Esophagus mucosa (tissue), 1 donor: ENCODE measurements at regions not wholly inside any gene's neighbourhood (a gene's known extent, or its start where the extent isn't known, plus 50 kb on each side); places are given as distances from the start of the nearest gene placed in this dataset.

Source experiments
- ATAC-seq: fragments of 200-7000 bp; cut with Tn5 transposase; one replicate; pipeline ENCODE4 v1.9.1; 2020
- donor health status: DM: yes; HTN: yes; CAD: no.

DNA sequence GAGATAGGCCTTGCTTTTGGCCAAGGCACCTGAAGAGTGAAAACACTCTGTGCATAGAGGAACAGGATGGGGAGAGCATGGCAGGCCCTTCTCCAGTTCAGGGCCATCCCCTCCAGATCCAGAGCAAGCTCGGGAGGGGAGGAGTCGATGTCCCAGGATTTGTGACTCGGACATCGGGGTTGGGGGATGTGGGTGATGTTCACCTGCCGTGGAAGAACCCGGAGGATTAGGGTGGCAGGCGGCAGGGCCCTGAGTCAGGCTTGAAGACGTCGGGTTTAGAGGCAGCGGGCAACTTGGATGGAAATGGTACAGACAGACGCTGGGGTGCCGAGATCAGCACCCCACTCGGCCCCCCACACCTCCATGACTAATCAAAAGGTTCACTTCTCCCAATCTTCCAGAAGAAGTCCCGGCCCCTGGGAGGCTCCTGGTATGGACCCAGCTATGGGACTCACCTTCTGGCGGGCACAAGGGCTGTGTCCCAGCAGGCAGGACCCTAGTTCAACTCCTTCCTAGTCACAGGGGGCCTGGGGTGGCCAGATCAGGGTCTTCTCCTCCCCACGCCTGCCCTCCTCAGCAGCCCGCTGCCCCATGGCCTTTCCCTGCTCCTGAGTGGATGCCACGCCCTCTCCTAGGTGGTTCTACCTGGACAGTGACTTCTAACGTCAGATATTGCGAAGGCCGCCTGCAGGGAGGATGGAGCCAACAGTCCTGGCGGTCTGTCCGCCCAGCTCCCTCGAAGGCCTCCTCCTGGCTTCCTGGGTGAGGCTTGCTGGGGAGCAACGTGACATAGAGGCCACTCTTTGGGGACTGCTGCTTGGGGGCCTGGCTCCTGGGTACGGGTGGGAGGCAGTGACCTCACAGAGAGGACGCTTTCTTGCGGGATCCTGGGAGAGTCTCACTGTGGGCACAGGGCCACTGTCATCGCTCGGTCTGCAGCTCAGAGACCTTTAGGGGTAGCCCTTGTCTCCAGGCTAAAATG lies 792.5 kb downstream of the BRD1 start:
- ATAC-seq = no peak

DNA sequence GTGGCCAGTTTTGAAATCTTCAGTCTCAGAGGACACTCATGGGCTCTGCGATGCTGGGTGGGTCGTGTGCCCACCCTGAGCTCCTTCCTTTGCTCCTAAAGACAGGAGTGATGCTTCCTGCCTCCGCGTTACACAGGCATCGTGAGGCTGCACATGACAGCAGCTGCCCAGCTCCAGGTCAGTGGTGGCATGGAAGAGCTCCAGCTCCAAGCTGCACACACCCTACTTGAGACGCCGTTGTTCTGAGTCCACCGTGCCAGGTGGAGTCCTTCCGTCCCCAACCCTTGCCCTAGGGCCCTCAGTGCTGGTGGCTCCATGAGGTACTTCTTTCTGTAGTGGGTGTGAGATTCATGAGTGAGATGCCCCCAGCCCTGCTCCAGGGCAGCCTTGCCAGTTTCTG lies 794.1 kb downstream of the BRD1 start:
- no peak for ATAC-seq

DNA sequence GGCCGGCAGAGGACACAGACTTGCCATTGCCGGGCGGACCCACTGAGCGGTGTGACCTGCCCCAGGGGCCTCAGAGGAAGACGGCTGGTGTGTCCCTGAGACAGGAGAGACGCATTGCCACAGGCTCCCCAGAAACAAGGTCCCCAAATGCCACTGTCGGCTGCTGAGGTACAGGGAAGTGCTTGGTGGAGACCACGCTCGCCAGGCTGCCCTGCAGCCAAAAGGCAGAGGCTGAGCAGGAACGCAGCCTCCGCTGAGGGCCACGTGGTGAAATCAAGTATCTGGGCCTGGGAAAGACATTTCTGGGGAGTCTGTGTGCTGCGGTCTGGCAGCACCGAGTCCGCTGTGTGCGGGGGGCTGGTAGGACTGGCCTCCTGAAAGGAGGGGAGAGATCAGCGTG lies 794.9 kb downstream of the BRD1 start:
- ATAC-seq = no peak

DNA sequence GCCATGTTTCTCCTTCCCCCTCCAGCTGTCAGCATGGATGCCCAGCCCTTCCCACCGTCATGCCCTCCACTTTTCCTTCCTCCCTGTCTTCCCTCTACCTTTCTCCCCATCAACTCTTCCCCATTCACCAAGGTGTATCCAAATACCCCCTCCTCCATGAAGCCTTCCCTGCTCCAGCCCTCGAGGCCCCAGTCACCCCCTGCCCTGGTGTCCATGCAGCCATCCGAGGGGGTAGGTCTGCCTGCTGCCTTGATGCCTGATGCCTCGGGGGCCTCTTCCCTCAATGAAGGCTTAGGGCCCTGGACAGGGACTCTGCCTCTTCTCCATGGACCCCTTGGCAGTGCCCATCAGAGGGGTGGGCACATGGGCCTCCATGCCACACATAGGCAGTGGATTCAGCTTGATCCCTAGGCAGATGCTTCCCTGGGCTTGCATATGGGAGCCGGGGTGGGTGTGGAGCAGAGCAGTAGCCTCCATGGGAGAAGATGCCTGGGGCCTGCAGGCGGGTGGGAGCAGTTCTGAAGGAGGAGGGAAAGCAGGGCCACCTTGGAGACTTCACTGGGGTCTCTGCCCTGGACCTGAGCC lies 795.8 kb downstream of the BRD1 start:
- no peak for ATAC-seq

DNA sequence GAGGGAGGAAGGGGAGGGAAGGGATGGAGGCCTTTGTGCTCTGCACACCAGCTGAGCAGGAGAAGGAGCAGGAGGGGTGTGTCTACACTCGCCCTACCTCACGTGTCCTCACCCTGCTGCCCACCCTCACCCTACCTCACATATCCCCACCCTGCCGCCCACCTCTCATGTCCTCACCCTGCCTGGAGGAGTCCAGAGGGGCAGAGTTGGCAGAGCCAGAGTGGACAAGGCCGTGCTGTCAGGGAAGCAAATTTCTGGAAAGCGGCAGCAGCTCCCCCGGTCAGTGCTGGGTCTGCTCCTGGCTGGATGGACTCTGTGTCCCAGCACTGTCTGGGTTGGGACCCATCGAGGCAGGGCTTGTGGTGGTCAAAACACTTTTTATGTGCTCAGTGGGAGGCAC lies 799.6 kb downstream of the BRD1 start:
- no peak for ATAC-seq

DNA sequence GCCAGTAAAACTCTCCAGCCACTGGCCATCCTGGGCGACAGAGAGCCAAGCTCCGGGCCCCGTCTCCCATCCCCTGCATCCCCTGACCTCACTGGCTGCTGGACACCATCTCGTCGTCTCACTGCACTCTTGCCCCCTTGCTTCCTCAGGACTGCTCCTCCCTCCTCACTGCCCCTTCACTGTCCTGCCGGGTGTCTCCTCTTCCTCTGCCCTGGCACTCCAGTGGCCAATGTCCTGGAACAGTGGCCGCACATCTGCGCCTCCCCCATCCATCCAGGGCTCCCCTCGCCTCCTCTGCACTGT lies 800.4 kb downstream of the BRD1 start:
- ATAC-seq = no peak

DNA sequence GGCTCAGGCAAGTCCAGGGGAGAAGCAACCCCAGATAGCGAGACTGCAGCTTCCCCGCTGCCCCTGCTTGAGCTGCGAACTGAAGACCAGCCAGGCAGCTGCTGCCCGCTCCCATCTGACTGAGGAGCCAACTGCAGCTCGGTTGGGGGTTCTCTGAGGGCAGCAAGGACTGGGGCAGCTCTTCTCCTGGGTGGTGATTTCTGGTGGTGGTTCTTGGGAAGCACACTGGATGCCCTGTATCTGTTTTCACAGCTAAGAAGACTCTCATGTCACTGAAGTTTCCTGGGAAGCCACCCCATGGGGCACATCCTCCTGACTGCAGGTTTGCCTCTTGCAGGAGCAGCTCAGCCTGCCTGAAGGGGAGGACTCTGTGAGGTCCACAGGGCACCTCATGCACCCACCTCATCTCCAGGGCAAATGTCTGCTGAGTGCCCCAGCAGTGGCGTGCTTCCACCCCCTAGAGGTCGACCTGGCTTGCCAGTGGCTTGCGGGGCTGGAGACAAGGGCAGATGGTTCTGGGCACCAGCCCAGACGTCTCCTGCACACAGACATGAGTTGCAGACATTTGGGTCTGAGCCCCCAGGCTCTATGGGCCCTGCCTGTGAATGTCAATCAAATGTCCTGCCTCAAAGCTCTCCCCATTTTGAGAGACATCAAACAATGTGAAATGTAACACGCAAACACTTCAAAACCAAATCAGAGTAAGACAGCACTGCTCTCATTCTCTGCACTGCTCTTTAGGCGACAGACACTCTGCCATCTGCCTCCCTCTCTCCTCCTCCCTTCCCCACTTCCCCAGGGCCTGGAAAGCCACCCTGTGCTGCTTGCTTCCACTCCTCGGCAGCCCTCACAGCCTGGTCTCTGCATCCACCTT lies 800.9 kb downstream of the BRD1 start:
- no peak for ATAC-seq

DNA sequence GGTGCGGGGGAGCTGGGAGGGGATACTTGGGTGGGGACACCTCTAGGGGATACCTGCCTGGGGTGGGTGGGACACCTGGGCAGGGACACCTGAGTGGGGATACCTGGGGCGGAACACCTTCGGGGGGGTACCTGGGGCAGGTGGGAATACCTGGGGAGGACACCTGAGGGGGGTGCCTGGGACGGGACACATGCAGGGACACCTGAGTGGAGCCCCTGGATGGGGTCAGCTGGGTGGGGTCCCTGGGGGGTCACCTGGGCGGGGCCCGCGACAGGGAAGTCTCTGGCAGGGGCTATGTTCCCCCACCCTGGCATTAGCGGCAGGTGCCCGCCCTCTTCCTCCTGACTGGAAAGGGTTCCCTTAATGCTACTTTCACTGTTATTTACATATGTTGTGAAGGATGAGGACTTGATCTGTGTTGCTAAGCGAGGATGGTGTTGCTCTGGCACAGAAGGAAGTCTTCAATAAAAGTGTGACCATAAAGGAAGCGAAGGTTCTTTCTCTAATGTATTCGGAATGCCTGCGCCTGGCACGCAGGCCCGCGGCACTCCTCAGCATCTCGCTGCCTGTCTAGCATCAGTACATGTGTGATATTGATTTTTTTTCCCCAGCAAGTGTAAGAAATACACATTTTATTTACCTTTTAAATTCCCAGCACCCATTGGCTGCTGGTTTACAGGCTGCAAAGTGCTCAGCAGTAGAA lies 801.7 kb downstream of the BRD1 start:
- ATAC-seq = no peak

DNA sequence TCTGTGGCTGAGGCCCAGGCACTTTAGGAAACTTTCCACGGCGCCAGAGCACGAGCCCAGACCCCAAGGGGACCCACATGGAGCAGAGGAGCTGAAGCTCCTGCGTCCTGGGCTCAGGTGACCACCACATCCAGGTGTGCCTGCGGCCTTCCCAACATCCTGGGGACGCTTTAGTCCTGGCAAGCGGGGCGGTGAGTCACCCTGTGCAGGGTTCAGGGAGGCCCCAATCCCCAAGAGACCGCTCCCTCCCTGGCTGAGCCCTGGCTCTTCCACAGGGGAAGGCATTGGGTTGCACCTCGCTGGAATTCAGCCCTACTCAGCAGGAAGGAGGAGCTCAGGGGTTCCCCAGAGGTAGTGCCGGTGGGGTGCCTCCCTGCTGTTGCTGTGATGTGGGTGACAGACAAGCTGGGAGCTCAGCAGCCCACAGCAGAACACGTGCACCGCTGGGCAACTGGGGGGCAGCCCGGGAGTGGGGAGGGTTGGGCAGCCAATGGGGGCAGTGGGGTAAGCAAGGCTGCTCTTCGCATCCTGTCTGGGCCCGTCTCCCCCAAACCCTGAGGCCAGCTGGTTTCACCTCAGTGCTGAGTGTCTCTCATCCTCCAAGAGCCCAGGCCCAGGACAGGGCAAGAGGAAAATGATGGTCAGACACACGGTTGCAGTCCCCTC lies 802.8 kb downstream of the BRD1 start:
- no peak for ATAC-seq

DNA sequence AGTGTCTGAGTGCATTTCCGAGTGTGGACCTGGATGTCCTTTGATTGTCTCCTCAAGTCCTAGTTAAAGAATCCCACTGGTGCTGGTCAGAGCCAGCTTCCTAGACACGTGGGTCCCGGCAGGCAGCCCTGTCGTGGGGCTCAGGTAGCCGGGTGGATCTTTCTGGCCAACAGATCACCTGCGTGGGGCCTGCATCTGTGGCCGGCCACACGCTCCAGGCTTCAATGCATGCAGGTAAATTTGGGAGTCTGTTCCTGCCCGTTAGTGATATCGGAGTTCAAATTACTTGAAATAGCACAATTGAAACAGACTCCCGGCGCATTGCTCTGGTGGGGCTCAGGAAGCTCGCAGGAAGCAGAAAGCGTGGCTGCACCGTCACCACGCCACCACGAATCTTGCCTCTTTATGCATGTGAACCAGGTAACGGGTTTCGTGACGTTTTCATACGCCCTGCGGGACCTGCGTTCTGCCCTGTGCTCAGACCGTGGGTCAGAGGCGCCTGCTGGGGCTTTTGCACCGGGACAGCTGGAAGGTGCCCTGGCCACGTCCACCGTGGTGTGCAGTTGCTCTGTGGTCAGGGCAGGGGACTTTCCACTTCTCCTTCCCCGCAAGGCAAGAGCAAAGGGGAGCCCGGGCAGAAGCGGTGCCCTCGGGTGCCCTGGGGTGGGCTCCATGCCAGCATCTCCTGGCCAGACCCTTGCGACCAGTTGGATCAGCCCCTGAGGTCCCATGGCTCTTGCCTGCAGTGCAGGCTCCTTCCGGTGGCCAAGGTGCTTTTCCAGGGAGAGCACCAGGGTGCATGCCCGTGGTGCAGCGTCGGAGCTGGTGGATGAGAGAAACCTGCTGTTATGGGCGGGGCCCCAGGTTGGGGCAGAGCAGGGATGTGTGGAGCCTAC lies 803.5 kb downstream of the BRD1 start:
- ATAC-seq = no peak

DNA sequence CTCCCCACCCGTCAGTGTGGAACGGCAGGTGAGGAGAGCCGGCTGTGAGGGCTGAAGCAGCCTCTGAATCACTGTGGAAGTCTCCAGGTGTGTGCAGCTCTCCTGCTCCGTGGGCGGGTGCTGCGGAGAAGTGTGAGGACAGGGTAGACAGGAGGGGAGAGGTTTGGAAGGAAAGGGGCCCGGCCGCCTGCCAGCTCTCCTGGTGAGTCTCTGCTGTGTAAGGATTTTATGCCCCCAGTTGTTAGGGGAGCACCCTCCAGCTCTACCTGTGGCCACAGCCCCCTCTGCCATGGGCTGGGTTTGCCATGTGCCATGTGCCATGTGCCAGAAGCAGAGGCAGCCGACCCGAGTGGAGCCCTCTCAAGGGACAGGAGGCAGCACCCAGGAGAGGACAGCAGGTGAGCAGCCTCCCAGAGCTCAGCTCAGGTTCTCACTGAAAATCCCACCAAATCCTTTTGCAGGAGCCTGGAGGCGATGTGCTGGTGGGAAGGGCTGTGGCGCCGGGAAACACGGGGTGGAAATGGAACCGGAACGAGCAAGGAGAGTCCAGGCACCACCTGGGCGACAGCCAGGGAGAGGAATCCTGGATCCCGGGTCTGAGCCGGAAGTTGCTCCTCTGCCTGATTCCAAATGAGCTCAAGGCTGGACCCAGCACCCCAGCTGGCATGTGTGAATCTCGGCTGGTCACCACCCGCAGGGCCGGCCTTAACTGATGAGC lies 804.4 kb downstream of the BRD1 start:
- no peak for ATAC-seq

DNA sequence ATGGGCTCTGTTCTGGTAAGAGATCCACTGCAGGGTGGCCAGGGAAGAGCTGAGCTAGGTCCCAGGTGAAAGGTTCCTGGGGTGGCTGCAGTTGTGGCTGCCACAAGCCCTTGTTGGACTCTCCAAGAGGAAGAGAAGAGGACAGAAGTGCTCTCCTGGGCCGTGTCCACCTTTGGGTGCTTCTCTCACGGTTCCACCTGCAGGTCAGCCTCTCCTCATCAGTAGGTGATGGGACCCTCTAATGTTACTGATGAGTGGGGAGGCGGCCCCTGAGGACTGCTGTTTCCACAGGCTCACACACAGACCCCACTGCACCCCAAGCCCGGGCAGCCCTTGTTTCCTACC lies 804.9 kb downstream of the BRD1 start:
- no peak for ATAC-seq

DNA sequence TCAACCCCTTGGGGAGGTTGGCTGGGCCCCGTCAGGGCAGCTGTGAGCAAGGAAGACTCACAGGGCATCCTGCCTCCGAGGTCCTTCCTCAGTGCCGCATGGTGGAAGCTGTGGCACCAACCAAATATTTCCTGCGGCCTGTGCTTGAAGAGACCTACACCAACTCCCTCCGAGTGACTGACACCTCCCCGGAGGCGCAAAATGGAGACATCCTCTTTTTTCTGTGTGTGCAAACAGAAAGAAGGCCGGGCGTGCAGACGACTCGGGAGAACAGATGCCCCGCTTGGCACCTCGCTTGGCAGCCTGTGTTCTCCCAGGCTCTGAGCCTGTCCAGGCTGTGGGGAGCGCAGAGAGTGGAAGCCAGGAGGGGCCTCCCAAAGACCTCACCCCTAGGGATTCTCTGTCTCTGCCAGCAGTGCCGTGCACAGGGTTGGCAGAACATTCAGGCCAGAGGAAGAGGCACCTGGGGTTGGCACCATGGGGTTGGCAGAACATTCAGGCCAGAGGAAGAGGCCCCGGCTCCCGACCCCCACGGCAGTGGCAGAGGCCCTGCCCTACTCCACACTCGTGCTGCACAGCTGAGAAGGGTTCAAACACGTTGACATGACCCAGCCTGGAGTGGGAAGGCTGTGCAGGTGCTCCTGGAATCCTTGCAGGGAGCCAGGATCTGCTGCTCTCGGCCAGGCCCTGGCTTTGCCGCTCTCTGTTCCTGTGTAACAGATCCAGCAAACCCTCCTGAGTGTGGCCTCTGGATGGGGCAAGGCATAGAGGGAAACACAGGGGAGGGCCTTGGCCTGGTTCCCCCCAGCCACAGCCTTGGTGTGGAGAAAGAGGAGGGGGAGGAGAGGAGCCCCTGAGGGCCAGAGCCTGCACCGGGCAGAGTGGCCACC lies 805.5 kb downstream of the BRD1 start:
- ATAC-seq = no peak

DNA sequence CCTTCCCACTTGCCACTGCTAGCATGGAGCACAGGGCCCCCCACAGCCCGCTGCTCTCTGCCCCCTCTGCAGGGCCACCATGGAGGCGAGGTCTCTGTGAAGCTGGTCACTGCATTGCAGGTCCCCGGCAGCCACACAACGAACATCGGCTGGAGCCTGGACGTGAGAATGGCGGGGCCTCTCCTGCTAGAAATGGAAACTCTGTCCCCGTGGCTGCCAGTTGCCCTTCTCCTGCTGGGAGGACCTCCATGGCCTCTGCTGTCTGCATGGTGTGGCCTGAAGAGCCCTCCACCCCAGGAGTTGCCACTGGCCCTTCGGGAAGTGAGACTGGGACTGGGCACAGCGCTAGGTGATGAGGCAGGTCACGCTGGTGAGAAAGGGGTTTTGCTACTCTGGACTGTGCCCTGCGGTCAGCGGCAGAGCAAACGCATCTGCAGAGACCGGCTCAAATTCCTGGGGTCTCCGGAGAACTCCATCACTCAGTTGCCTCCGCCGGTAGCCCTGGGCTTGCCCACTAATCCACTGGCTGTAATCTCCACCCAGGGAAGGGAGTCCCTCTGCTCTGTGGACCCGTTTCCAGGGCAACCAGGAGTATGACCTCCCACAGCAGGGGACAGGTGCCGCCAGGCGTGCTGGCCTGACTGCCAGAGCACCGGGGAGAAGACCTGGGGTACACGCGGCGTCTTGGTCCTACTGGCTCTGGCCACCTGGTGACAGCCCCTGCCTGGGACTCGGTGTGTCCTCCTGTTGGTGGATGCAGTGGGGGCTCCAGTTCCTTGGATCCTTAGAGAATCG lies 806.3 kb downstream of the BRD1 start:
- ATAC-seq = no peak

DNA sequence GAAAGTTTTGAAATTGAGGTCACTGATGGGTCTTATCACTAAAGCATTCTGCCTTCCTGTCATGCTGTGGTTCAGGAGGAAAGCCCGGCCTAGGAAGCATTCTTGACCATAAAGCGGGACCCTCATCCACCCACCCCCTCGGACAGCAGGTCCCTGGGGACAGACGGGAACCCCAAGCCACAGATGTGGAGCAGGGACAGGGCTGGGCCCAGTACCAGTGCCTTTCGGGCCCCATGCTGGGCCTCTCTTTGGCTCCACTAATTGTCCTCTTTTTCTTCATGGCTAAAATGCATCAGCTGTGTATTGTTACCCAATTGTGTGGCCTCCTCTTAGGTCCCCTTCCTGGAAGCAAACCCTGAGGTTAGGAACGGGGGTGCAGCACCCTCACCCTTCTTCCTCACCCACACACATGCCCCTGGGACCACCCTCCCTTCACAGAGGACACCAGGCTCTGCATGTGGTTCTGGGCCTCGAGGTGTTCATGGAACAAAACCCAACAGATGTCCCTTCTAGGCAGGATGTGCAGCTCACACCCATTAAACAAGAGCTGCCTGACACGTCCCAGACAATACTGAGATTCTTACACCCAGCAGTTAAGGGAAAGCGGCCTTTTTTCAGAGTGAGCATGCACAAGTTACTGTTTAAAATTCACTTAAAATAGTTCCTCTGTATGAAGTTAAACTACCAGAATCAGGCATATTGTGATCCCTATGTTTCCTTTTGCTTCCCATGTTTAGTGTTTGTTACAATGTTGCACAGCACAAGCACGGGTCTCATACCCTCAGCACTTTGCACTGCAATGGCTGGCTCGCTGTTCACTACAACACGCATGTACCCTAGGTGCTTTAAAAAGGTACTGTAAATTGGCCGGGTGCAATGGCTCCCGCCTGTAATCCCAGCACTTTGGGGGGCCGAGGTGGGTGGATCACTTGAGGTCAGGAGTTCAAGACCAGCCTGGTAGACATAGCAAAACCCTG lies 807.6 kb downstream of the BRD1 start:
- no peak for ATAC-seq

DNA sequence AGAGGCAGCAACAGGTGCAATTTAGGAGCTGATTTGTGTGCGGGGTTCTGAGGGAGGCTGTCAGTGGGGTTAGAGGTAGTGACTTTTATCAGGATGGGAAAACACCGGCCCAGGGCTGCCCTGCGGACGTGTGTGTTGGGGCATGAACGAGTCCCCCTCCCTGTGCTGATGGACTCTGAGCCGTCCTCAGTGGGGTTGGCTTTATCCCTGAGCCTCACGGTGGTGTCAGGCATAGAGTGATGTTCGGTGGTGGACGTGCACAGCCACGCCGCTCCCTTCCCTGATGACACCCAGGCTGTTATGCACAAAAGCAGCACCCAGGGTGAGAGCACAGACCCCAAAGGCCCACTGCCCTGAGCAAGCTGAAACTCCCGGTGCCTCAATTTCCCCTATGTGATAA lies 809.1 kb downstream of the BRD1 start:
- ATAC-seq = no peak
